A549 (cell line): ENCODE measurements at regions not wholly inside any gene's neighbourhood (a gene's known extent, or its start where the extent isn't known, plus 50 kb on each side); places are given as distances from the start of the nearest gene placed in this dataset.

Experiments used
- ATAC-seq, 2 experiments: fragments of 200-7000 bp in 1 of 2; fragments of >200 bp in 1 of 2; cut with Nextera tagmentation in 1 of 2; cut with Tn5 transposase in 1 of 2; 3 replicates each; pipeline versions ENCODE4 v1.8.0 to v1.9.1; 2018 to 2020; ENCODE audit warnings: mild to moderate bottlenecking in 1 of 2, moderate library complexity in 1 of 2
- CTCF ChIA-PET: fragments of 300-600 bp; sonication (Branson Sonifier 250); formaldehyde crosslinking; extraction: SDS; loops from one replicate; lab custom pipeline; 2021; ENCODE audit warnings: antibody characterized with exemption, inconsistent platforms; lab: Yijun Ruan, JAX
- POLR2A ChIA-PET: fragments of 350-600 bp; formaldehyde crosslinking; extraction: SDS; loops from one replicate; lab custom pipeline; 2021; ENCODE audit warnings: antibody characterized with exemption, inconsistent platforms; lab: Yijun Ruan, JAX
- DNase-seq, 2 experiments: peaks; one replicate each; pipeline versions ENCODE4 v3.0.0 to v3.0.0-alpha.2; 2011 to 2016; ENCODE audit warnings: low read depth in 1 of 2, low spot score in 1 of 2
- FAIRE-seq: peaks from 2 replicates; lab custom pipeline; 2011; peaks lifted over from hg19 to GRCh38; lab: Jason Lieb, UNC
- H3K27ac ChIP-seq, 2 experiments: fragments of >200 bp; sonication (Bioruptor Twin); formaldehyde crosslinking; 3 replicates each; pipeline ENCODE4 v1.5.1; 2016 to 2017
- H3K4me1 ChIP-seq: fragments of >200 bp; sonication (Bioruptor Twin); formaldehyde crosslinking; 3 replicates; pipeline ENCODE4 v1.6.1; 2016
- H3K4me2 ChIP-seq: fragments of >200 bp; sonication (Bioruptor Twin); formaldehyde crosslinking; 3 replicates; pipeline ENCODE4 v1.6.1; 2016
- H3K4me3 ChIP-seq: fragments of >200 bp; sonication (Bioruptor Twin); formaldehyde crosslinking; 3 replicates; pipeline ENCODE4 v1.5.1; 2016
- H3K9me3 ChIP-seq: fragments of >200 bp; sonication (Bioruptor Twin); formaldehyde crosslinking; 3 replicates; pipeline ENCODE4 v1.6.1; 2016
- CBX2 ChIP-seq: fragments of 200-600 bp; sonication (generic); IDR thresholded peaks from 2 replicates; pipeline ENCODE4 v1.6.1; 2016; ENCODE audit warnings: low read depth, mild to moderate bottlenecking, borderline replicate concordance
- CBX8 ChIP-seq: fragments of 200-600 bp; sonication (generic); IDR thresholded peaks from 2 replicates; pipeline ENCODE4 v1.6.1; 2016
- CTCF ChIP-seq: fragments of >200 bp; sonication (Bioruptor Twin); formaldehyde crosslinking; IDR thresholded peaks from 3 replicates; pipeline ENCODE4 v1.5.1; 2016
- EHF ChIP-seq: fragments of 250-450 bp; sonication (Bioruptor Pico); IDR thresholded peaks from 2 replicates; pipeline ENCODE4 v1.5.0; 2020; ENCODE audit warnings: mild to moderate bottlenecking
- EHMT2 ChIP-seq: fragments of 200-600 bp; sonication (generic); IDR thresholded peaks from 2 replicates; pipeline ENCODE4 v1.6.1; 2016; ENCODE audit warnings: antibody characterized with exemption, low read depth, mild to moderate bottlenecking, moderate library complexity
- ESRRA ChIP-seq: fragments of 150-350 bp; IDR thresholded peaks from 2 replicates; pipeline ENCODE4 v1.6.1; 2014; ENCODE audit warnings: mild to moderate bottlenecking, low read length, borderline replicate concordance
- GATA3 ChIP-seq: IDR thresholded peaks from 2 replicates; pipeline ENCODE4 v1.6.1; 2012; ENCODE audit warnings: borderline replicate concordance
- HDAC2 ChIP-seq: fragments of 200-600 bp; sonication (generic); IDR thresholded peaks from 2 replicates; pipeline ENCODE4 v1.6.1; 2016
- JUNB ChIP-seq: fragments of >200 bp; sonication (Bioruptor Twin); formaldehyde crosslinking; IDR thresholded peaks from 2 replicates; pipeline ENCODE4 v1.6.1; 2016
- MAFK ChIP-seq: fragments of 450-650 bp; IDR thresholded peaks from 2 replicates; pipeline ENCODE4 v1.6.1; 2014; ENCODE audit not compliant: partially characterized antibody
- NPAS2 ChIP-seq: fragments of 250-450 bp; sonication (Bioruptor Pico); IDR thresholded peaks from 2 replicates; pipeline ENCODE4 v1.8.0; 2022; ENCODE audit warnings: mild to moderate bottlenecking, moderate library complexity, borderline replicate concordance
- NR3C1 ChIP-seq: fragments of >200 bp; sonication (Bioruptor Twin); formaldehyde crosslinking; IDR thresholded peaks from 3 replicates; pipeline ENCODE4 v1.6.1; 2017
- PBX3 ChIP-seq: IDR thresholded peaks from 2 replicates; pipeline ENCODE4 v1.6.1; 2012
- PHF8 ChIP-seq: fragments of 200-600 bp; sonication (generic); IDR thresholded peaks from 2 replicates; pipeline ENCODE4 v1.6.1; 2016; ENCODE audit warnings: low read depth, mild to moderate bottlenecking, antibody characterized with exemption, moderate library complexity, borderline replicate concordance
- POLR2A ChIP-seq: IDR thresholded peaks from 2 replicates; pipeline ENCODE4 v1.6.1; 2012; ENCODE audit warnings: mild to moderate bottlenecking, low read length
- RNF2 ChIP-seq: fragments of 200-600 bp; sonication (generic); IDR thresholded peaks from 2 replicates; pipeline ENCODE4 v1.6.1; 2016; ENCODE audit warnings: low read depth, mild to moderate bottlenecking, antibody characterized with exemption, moderate library complexity, borderline replicate concordance
- TFCP2L1 ChIP-seq: fragments of 250-450 bp; sonication (Bioruptor Pico); IDR thresholded peaks from 2 replicates; pipeline ENCODE4 v1.5.0; 2021; ENCODE audit warnings: mild to moderate bottlenecking
- ZC3H11A ChIP-seq: fragments of 450-650 bp; IDR thresholded peaks from 2 replicates; pipeline ENCODE4 v1.6.1; 2014; ENCODE audit warnings: antibody characterized with exemption, mild to moderate bottlenecking
- WGBS: methylation state at CpG from one replicate; pipeline ENCODE4 v1.1.6; 2017; ENCODE audit errors: missing lambda C conversion rate; 5-methylcytosine and 5-hydroxymethylcytosine counted together
- TF ChIP-seq, protein P1 (sequence below): fragments of 200-600 bp; sonication (generic); IDR thresholded peaks from 2 replicates; pipeline ENCODE4 v1.6.1; 2016; ENCODE audit warnings: antibody characterized with exemption, mild to moderate bottlenecking, moderate library complexity
- TF ChIP-seq, protein P2 (sequence below): fragments of >200 bp; sonication (Bioruptor Twin); formaldehyde crosslinking; IDR thresholded peaks from 2 replicates; pipeline ENCODE4 v1.6.1; 2016
- TF ChIP-seq, protein P3 (sequence below): fragments of 150-350 bp; IDR thresholded peaks from 2 replicates; pipeline ENCODE4 v1.6.1; 2014; ENCODE audit warnings: low read depth, mild to moderate bottlenecking, low read length
- TF ChIP-seq, protein P4 (sequence below): IDR thresholded peaks from 2 replicates; pipeline ENCODE4 v1.6.1; 2012

DNA sequence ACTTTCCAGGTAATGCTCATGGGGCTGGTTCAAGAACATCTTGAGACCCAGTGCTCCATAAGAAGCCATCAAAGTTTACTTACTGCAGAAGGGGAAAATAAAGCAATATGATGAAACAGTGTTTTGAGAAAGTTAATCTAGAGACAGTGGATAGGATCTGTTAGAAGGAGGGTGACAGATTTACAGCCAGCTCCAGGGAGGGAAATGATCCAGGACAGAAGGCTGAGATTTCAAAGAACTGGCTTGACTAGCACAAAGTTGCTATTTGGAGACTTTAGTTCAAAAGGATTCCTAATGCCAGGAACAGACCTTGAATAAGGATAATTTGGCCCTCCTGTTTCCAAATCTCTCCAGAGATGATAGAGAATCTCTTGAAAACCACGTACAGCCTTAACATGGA, 166.5 kb upstream of the NECTIN3 start:
- Histone ChIP-seq H3K27ac (no peak overlapping the region), H3K4me1 (no peaks in the 10 kb centered on the region), H3K9me3 (no peaks in the 10 kb centered on the region), H3K4me3 (no peak overlapping the region), H3K4me2 (no peak overlapping the region)
- 48% methylated on average over 1 of the region's 1 CpG for WGBS
- POLR2A ChIA-PET: no interaction called here
- TF ChIP-seq TFCP2L1 (CRISPR knock-in tag) (no peak), NPAS2 (CRISPR knock-in tag) (no peak), CTCF (no peak), JUNB (no peak), ZC3H11A (no peak), ESRRA (no peak), HDAC2 (no peak), NR3C1 (no peak), MAFK (no peak), CBX8 (no peak), POLR2A (no peak), RNF2 (no peak), PHF8 (no peak), EHMT2 (no peak), CBX2 (no peak)
- TF ChIP-seq, protein P1, sequence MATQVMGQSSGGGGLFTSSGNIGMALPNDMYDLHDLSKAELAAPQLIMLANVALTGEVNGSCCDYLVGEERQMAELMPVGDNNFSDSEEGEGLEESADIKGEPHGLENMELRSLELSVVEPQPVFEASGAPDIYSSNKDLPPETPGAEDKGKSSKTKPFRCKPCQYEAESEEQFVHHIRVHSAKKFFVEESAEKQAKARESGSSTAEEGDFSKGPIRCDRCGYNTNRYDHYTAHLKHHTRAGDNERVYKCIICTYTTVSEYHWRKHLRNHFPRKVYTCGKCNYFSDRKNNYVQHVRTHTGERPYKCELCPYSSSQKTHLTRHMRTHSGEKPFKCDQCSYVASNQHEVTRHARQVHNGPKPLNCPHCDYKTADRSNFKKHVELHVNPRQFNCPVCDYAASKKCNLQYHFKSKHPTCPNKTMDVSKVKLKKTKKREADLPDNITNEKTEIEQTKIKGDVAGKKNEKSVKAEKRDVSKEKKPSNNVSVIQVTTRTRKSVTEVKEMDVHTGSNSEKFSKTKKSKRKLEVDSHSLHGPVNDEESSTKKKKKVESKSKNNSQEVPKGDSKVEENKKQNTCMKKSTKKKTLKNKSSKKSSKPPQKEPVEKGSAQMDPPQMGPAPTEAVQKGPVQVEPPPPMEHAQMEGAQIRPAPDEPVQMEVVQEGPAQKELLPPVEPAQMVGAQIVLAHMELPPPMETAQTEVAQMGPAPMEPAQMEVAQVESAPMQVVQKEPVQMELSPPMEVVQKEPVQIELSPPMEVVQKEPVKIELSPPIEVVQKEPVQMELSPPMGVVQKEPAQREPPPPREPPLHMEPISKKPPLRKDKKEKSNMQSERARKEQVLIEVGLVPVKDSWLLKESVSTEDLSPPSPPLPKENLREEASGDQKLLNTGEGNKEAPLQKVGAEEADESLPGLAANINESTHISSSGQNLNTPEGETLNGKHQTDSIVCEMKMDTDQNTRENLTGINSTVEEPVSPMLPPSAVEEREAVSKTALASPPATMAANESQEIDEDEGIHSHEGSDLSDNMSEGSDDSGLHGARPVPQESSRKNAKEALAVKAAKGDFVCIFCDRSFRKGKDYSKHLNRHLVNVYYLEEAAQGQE: no peak
- TF ChIP-seq, protein P2, sequence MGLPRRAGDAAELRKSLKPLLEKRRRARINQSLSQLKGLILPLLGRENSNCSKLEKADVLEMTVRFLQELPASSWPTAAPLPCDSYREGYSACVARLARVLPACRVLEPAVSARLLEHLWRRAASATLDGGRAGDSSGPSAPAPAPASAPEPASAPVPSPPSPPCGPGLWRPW: no peak
- TF ChIP-seq, protein P3, sequence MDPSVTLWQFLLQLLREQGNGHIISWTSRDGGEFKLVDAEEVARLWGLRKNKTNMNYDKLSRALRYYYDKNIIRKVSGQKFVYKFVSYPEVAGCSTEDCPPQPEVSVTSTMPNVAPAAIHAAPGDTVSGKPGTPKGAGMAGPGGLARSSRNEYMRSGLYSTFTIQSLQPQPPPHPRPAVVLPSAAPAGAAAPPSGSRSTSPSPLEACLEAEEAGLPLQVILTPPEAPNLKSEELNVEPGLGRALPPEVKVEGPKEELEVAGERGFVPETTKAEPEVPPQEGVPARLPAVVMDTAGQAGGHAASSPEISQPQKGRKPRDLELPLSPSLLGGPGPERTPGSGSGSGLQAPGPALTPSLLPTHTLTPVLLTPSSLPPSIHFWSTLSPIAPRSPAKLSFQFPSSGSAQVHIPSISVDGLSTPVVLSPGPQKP: no peak
- TF ChIP-seq, protein P4, sequence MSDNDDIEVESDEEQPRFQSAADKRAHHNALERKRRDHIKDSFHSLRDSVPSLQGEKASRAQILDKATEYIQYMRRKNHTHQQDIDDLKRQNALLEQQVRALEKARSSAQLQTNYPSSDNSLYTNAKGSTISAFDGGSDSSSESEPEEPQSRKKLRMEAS: no peak
- ATAC-seq: no peak
- CTCF ChIA-PET: interaction anchor here (1.8 kb wide), 1 partner anchor 19 kb away, joined by 5 read pairs; no protein-coding TSS in a partner anchor
- no peak for DNase-seq
- no peak for FAIRE-seq

- WGBS: 71% methylated on average over 2 of the region's 2 CpGs
- POLR2A ChIA-PET: no interaction called here
Measured at GRCh38 chr3:110909839-110910238, 161.8 kb upstream of the NECTIN3 start.

More at GRCh38 chr3:110909839-110910238, 161.8 kb upstream of the NECTIN3 start:
- H3K4me3 ChIP-seq: no peak overlapping the region
- CTCF ChIA-PET: no interaction called here
- DNase-seq (no peak), ATAC-seq (no peak), FAIRE-seq (no peak)
- no peaks in the 10 kb centered on the region for H3K4me1 ChIP-seq
- H3K9me3 ChIP-seq: no peaks in the 10 kb centered on the region
- no peak overlapping the region for H3K4me2 ChIP-seq
- TF ChIP-seq GATA3 (no peak), EHF (CRISPR knock-in tag) (no peak), PBX3 (no peak), POLR2A (no peak), NR3C1 (no peak)
- TF ChIP-seq, protein P1: no peak
- H3K27ac ChIP-seq: no peak overlapping the region
